Colonic mucosa (tissue), 4 donors: ENCODE measurements at regions not wholly inside any gene's neighbourhood (a gene's known extent, or its start where the extent isn't known, plus 50 kb on each side); places are given as distances from the start of the nearest gene placed in this dataset.

Source experiments
- DNase-seq: peaks from one replicate; pipeline ENCODE4 v3.0.0-alpha.2; 2020
- H3K27ac ChIP-seq: fragments of 200-600 bp; one replicate; pipeline ENCODE4 v1.8.0; 2021
- H3K27me3 ChIP-seq: fragments of 200-600 bp; one replicate; pipeline ENCODE4 v1.8.0; 2021
- H3K36me3 ChIP-seq: fragments of 200-600 bp; one replicate; pipeline ENCODE4 v1.8.0; 2021
- H3K4me1 ChIP-seq: fragments of 200-600 bp; one replicate; pipeline ENCODE4 v1.8.0; 2021; ENCODE audit warnings: mild to moderate bottlenecking
- H3K4me3 ChIP-seq: fragments of 200-600 bp; one replicate; pipeline ENCODE4 v1.8.0; 2021
- H3K9ac ChIP-seq, 2 donors: one replicate each; pipeline ENCODE4 v1.7.0; 2013; ENCODE audit warnings: control low read depth in 2 of 2, low read depth in 2 of 2, low read length in 2 of 2
- H3K9me3 ChIP-seq: fragments of 200-600 bp; one replicate; pipeline ENCODE4 v1.8.0; 2021
- intact Hi-C: fragments of 100-400 bp; cut with DNase I; formaldehyde crosslinking; loops from one replicate; pipeline ENCODE4 v1.14.1; 2022
- TF ChIP-seq, protein P1 (sequence below): fragments of 200-600 bp; IDR thresholded peaks from one replicate; pipeline ENCODE4 v1.8.0; 2022; ENCODE audit warnings: antibody characterized with exemption, mild to moderate bottlenecking
- donor health status: healthy.
- donor health status: DM: no; HTN: no; CAD: no.
- donor health status: DM: no; HTN: no; CAD: no.

DNA sequence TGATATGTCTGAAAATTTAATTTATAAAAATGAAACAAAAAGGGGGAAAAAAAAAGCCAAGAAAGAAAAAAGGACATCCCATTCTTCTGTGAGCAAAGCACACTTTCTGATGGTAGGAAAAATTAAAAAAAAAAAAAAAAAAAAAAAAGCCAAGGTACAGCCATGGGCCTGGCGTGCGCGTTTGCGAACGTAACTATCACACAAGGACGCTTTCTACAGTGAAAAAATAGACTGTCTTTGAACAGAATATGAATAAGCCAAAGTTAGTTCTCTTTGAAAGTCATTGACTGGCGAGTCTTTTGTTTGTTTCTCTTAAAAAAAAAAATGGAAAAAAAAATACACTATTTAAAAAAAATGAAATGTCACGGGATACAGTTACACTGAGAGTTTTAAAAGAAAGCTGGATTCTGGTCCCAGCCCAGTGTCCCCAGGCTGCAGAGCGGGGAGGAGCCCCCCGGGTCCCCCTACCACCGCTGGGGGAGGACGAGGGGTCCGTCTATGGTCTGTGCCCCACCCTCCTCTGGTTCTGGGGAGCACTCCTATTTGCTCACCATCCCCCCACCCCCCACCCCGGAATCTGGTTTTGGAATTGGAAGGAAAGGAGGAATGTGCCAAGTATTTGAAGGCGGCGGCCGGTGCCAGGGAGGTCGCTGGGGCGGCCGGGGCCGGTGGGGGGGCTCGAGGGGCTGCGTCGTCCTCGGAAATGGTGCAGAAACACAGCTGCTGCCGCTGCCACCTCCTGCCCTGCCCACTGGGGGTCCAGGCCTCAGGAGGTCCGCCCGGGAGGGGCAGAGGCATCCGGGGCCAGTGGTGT is 134.5 kb downstream of the PTPRS start:
- intact Hi-C loops = no loop called here
- no peak for DNase-seq
- no peak overlapping the region for H3K27ac ChIP-seq
- no peaks in the 10 kb centered on the region for H3K9me3 ChIP-seq
- no peak overlapping the region for H3K4me3 ChIP-seq
- TF ChIP-seq, protein P1, sequence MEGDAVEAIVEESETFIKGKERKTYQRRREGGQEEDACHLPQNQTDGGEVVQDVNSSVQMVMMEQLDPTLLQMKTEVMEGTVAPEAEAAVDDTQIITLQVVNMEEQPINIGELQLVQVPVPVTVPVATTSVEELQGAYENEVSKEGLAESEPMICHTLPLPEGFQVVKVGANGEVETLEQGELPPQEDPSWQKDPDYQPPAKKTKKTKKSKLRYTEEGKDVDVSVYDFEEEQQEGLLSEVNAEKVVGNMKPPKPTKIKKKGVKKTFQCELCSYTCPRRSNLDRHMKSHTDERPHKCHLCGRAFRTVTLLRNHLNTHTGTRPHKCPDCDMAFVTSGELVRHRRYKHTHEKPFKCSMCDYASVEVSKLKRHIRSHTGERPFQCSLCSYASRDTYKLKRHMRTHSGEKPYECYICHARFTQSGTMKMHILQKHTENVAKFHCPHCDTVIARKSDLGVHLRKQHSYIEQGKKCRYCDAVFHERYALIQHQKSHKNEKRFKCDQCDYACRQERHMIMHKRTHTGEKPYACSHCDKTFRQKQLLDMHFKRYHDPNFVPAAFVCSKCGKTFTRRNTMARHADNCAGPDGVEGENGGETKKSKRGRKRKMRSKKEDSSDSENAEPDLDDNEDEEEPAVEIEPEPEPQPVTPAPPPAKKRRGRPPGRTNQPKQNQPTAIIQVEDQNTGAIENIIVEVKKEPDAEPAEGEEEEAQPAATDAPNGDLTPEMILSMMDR = no peak
- H3K27me3 ChIP-seq = no peaks in the 10 kb centered on the region
- H3K4me1 ChIP-seq = no peaks in the 10 kb centered on the region
- H3K9ac ChIP-seq = no peak overlapping the region
- H3K36me3 ChIP-seq = no peaks in the 10 kb centered on the region

DNA sequence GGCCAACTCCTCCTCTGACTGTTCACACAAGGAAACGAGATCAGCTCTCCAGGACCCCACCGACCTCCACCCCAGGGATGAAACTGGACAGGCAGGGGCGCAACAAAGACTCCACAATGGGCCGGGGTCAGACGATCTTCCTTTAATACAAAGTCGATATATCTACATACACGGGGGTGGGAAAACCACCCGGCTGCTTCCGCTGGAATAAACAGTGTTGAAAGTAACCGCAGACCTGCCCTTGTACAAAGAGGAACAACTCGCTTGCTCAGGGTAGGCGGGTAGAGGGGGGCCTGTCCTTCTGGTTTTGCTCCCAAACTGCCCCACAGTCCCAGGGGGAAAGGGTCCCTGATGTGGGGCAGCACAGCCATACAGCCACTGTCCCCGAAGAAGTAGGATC is 135.2 kb downstream of the PTPRS start:
- H3K9me3 ChIP-seq = no peaks in the 10 kb centered on the region
- no peak overlapping the region for H3K4me3 ChIP-seq
- DNase-seq = no peak
- H3K27me3 ChIP-seq = no peaks in the 10 kb centered on the region
- TF ChIP-seq, protein P1 = no peak
- no peaks in the 10 kb centered on the region for H3K36me3 ChIP-seq
- H3K27ac ChIP-seq = no peak overlapping the region
- H3K4me1 ChIP-seq = no peaks in the 10 kb centered on the region
- intact Hi-C loops = no loop called here
- H3K9ac ChIP-seq = no peak overlapping the region

DNA sequence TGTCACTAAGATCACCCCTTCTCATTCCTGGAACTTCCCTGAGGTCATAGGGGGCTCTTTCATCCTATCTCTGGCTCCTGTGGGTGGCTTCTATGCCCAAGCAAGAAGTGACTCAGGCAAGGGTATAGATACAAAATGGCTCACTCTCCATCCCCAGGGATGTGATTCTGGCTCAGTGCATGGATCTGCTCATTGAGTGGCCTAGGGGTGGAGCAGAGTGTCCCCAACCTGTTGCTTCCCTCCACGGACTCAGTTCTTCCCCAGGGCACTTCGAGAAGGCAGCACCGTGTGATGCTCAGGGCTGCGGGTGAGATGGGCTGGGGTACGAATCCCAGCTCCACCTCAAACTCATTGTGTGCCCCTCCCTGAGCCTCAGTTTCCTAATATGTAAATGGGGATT is 136.4 kb downstream of the PTPRS start:
- Histone ChIP-seq H3K36me3 (no peaks in the 10 kb centered on the region), H3K9ac (no peak overlapping the region), H3K9me3 (no peaks in the 10 kb centered on the region), H3K27ac (no peak overlapping the region), H3K4me1 (no peaks in the 10 kb centered on the region), H3K4me3 (no peak overlapping the region), H3K27me3 (no peaks in the 10 kb centered on the region)
- no peak for DNase-seq
- intact Hi-C loops = no loop called here
- TF ChIP-seq, protein P1 = no peak
